ENCODE measurements at regions not wholly inside any gene's neighbourhood (a gene's known extent, or its start where the extent isn't known, plus 50 kb on each side); places are given as distances from the start of the nearest gene placed in this dataset.

GRCh38 chr13:54511366-54511765 is 1482.8 kb downstream of the OLFM4 start:
- TF ChIP-seq, protein P1, sequence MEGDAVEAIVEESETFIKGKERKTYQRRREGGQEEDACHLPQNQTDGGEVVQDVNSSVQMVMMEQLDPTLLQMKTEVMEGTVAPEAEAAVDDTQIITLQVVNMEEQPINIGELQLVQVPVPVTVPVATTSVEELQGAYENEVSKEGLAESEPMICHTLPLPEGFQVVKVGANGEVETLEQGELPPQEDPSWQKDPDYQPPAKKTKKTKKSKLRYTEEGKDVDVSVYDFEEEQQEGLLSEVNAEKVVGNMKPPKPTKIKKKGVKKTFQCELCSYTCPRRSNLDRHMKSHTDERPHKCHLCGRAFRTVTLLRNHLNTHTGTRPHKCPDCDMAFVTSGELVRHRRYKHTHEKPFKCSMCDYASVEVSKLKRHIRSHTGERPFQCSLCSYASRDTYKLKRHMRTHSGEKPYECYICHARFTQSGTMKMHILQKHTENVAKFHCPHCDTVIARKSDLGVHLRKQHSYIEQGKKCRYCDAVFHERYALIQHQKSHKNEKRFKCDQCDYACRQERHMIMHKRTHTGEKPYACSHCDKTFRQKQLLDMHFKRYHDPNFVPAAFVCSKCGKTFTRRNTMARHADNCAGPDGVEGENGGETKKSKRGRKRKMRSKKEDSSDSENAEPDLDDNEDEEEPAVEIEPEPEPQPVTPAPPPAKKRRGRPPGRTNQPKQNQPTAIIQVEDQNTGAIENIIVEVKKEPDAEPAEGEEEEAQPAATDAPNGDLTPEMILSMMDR (IDR thresholded peaks at IDR 0.05) = no peak
- TF ChIP-seq POLR2AphosphoS5 (IDR thresholded peaks at IDR 0.05) = no peak

Measured in sigmoid colon (tissue), 4 donors.